Mesendoderm (in vitro differentiated cells): ENCODE measurements at regions not wholly inside any gene's neighbourhood (a gene's known extent, or its start where the extent isn't known, plus 50 kb on each side); places are given as distances from the start of the nearest gene placed in this dataset.
"Not testable (repeated sequence)": the region's sequence is repeated elsewhere in the genome, so short reads cannot be mapped to it uniquely, and the experiment has no call there.

Experiments used
- DNase-seq: peaks from one replicate; pipeline ENCODE4 v3.0.0; 2013
- H2AK5ac ChIP-seq: 2 replicates; pipeline ENCODE4 v1.6.1; 2013; ENCODE audit warnings: low read length, inconsistent platforms
- H2BK120ac ChIP-seq: 2 replicates; pipeline ENCODE4 v1.6.1; 2013; ENCODE audit warnings: low read depth, mild to moderate bottlenecking, low read length, moderate library complexity, mixed read lengths
- H2BK15ac ChIP-seq: replicated peaks from 2 replicates; pipeline ENCODE4 v1.6.1; 2013; ENCODE audit warnings: low read depth, mild to moderate bottlenecking, moderate library complexity
- H2BK5ac ChIP-seq: 2 replicates; pipeline ENCODE4 v1.6.1; 2013; ENCODE audit warnings: low read length, inconsistent platforms
- H3K18ac ChIP-seq: 2 replicates; pipeline ENCODE4 v1.6.1; 2013; ENCODE audit warnings: mild to moderate bottlenecking, low read length, mixed read lengths
- H3K23ac ChIP-seq: one replicate; pipeline ENCODE4 v1.6.1; 2013; ENCODE audit warnings: low read length
- H3K27ac ChIP-seq: 2 replicates; pipeline ENCODE4 v1.5.1; 2013; ENCODE audit warnings: low read depth, mild to moderate bottlenecking, inconsistent platforms, low read length, moderate library complexity
- H3K27me3 ChIP-seq: 2 replicates; pipeline ENCODE4 v1.6.1; 2013; ENCODE audit warnings: low read length, control low read depth, mild to moderate bottlenecking, inconsistent platforms; ENCODE audit not compliant: insufficient read depth, poor library complexity
- H3K36me3 ChIP-seq: 2 replicates; pipeline ENCODE4 v1.6.1; 2013; ENCODE audit warnings: low read length, inconsistent platforms; ENCODE audit not compliant: control insufficient read depth, insufficient read depth
- H3K4ac ChIP-seq: one replicate; pipeline ENCODE4 v1.6.1; 2013; ENCODE audit warnings: low read depth, mild to moderate bottlenecking, low read length, moderate library complexity
- H3K4me1 ChIP-seq: 2 replicates; pipeline ENCODE4 v1.6.1; 2013; ENCODE audit warnings: low read depth, low read length, inconsistent platforms; ENCODE audit not compliant: control insufficient read depth
- H3K4me2 ChIP-seq: 2 replicates; pipeline ENCODE4 v1.6.1; 2013; ENCODE audit warnings: low read length
- H3K4me3 ChIP-seq: 2 replicates; pipeline ENCODE4 v1.5.1; 2013; ENCODE audit warnings: mild to moderate bottlenecking, low read length
- H3K56ac ChIP-seq: one replicate; pipeline ENCODE4 v1.6.1; 2013; ENCODE audit warnings: low read length
- H3K79me1 ChIP-seq: 2 replicates; pipeline ENCODE4 v1.6.1; 2013; ENCODE audit warnings: low read length, inconsistent platforms
- H3K79me2 ChIP-seq: 2 replicates; pipeline ENCODE4 v1.6.1; 2013; ENCODE audit warnings: mild to moderate bottlenecking, low read length; ENCODE audit not compliant: control insufficient read depth, insufficient read depth
- H3K9ac ChIP-seq: 2 replicates; pipeline ENCODE4 v1.6.1; 2013; ENCODE audit warnings: low read length, inconsistent platforms
- H4K5ac ChIP-seq: one replicate; pipeline ENCODE4 v1.6.1; 2013; ENCODE audit warnings: low read length
- H4K8ac ChIP-seq: one replicate; pipeline ENCODE4 v1.6.1; 2013; ENCODE audit warnings: low read depth, mild to moderate bottlenecking, control low read depth, low read length, moderate library complexity
- WGBS: extraction: QIAGEN DNeasy Blood & Tissue Kit; methylation state at CpG from one replicate; pipeline ENCODE4 v1.1.7; 2013; ENCODE audit warnings: low lambda C conversion rate, missing lambda C conversion rate; ENCODE audit not compliant: insufficient coverage; ENCODE audit errors: extremely low coverage; 5-methylcytosine and 5-hydroxymethylcytosine counted together

DNA sequence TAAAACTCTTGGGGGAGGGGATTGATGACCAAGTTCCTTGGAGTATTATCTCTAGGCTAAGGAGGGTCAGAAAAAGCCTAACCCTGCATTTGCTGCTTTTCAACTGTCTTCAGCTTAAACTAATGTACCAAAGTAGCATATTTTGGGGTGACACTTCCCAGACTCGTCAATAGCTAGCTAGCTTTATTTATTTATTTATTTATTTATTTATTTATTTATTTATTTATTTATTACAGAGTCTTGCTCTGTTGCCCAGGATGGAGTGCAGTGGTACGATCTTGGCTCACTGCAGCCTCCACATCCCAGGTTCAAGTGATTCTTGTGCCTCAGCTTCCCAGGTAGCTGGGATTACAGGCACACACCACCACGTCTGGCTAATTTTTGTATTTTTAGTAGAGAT lies 257.1 kb downstream of the S1PR1 start:
- WGBS: no CpG with 5 or more reads among the region's 3 CpGs
- not testable (repeated sequence) for H3K9ac ChIP-seq, H3K4me2 ChIP-seq, H4K8ac ChIP-seq, H2BK15ac ChIP-seq, H3K79me2 ChIP-seq, H3K4me3 ChIP-seq, H3K4ac ChIP-seq, H3K27me3 ChIP-seq, H3K4me1 ChIP-seq, H4K5ac ChIP-seq, H2AK5ac ChIP-seq, DNase-seq, H3K27ac ChIP-seq, H3K36me3 ChIP-seq, H2BK5ac ChIP-seq, H3K79me1 ChIP-seq, H3K23ac ChIP-seq, H3K18ac ChIP-seq, H2BK120ac ChIP-seq, H3K56ac ChIP-seq

DNA sequence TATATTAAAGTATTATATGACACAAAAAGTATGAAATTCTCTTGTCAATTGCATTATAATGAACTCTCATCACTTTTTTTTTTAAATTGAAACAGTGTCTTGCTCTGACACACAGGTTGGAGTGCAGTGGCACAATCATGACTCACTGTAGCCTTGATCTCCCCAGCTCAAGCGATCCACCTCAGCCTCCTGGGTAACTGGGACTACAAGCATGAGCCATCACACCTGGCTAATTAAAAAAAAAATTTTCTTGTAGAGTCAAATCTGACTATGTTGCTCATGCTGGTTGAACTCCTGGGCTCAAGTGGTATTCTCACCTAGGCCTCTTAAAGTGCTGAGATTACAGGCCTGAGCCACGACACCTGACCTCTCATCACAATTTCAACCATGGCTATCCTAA lies 259.3 kb downstream of the S1PR1 start:
- H3K23ac ChIP-seq: no peak overlapping the region
- H3K56ac ChIP-seq: no peak overlapping the region
- H3K36me3 ChIP-seq: no peaks in the 10 kb centered on the region
- no peak overlapping the region for H3K9ac ChIP-seq
- no peak overlapping the region for H3K4ac ChIP-seq
- H3K79me2 ChIP-seq: no peaks in the 10 kb centered on the region
- WGBS: no CpG with 5 or more reads among the region's 2 CpGs
- H2BK5ac ChIP-seq: no peak overlapping the region
- H2BK120ac ChIP-seq: no peak overlapping the region
- no peak for DNase-seq
- no peak overlapping the region for H3K4me3 ChIP-seq
- no peaks in the 10 kb centered on the region for H3K27me3 ChIP-seq
- H2BK15ac ChIP-seq: no peak overlapping the region
- no peak overlapping the region for H3K27ac ChIP-seq
- H2AK5ac ChIP-seq: no peak overlapping the region
- no peaks in the 10 kb centered on the region for H3K79me1 ChIP-seq
- H3K4me2 ChIP-seq: no peak overlapping the region
- no peak overlapping the region for H3K18ac ChIP-seq
- no peak overlapping the region for H4K5ac ChIP-seq
- no peak overlapping the region for H4K8ac ChIP-seq
- H3K4me1 ChIP-seq: no peaks in the 10 kb centered on the region

DNA sequence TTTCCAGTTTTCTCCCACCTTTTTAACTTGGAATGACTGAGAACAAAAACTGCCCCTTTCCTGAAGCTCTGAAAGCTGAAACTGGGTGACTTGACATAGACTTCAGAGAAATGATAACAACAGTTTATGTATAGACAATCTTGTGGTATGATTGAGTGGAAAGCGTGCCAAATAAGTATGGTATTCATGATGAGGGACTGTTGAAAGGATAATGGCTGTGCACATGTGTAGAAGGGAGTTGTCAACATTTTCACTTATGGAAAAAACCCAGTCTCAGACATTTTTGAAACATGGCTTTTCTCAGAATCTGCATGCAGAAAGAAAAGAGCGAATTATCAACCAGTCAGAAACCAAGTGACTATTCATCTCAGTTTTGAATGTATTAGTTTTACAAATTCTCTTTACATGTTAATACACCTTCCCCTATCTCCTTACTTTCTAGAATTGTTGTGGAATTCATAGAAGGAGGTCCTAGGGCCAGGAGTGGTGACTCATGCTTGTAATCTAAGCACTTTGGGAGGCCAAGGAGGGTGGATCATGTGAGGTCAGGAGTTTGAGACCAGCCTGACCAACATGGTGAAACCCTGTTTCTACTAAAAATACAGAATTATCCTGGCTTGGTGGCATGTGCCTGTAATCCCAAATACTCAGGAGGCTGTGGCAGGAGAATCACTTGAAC lies 261.2 kb downstream of the S1PR1 start:
- no peak overlapping the region for H4K8ac ChIP-seq
- WGBS: no CpG with 5 or more reads among the region's 2 CpGs

DNA sequence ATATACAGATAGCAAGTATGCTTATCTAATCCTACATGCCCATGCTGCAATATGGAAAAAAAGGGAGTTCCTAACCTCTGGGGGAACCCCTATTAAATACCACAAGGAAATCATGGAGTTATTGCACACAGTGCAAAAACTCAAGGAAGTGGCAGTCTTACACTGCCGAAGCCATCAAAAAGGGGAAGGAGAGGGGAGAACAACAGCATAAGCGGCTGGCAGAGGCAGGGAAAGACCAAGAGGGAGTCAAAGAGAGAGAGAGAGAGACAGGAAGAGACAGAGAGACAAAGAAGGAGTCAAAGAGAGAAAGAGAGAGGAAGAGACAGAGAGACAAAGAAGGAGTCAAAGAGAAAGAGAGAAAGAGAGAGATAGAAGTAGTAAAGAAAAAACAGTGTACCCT lies 267.3 kb downstream of the S1PR1 start:
- H3K4ac ChIP-seq, H3K79me1 ChIP-seq, H3K56ac ChIP-seq, H3K27ac ChIP-seq, DNase-seq, H3K18ac ChIP-seq, H3K79me2 ChIP-seq, H2BK5ac ChIP-seq, H4K5ac ChIP-seq, H3K4me3 ChIP-seq, H3K9ac ChIP-seq, H2BK120ac ChIP-seq, H3K27me3 ChIP-seq, H3K4me1 ChIP-seq, H4K8ac ChIP-seq, H3K4me2 ChIP-seq, H2BK15ac ChIP-seq, H3K23ac ChIP-seq, H3K36me3 ChIP-seq, H2AK5ac ChIP-seq: not testable (repeated sequence)
- WGBS: no CpG with 5 or more reads among the region's 2 CpGs

More for the DNA sequence above, 261.2 kb downstream of the S1PR1 start:
- no peak overlapping the region for H2BK120ac ChIP-seq
- H2BK15ac ChIP-seq: no peak overlapping the region
- no peak overlapping the region for H3K23ac ChIP-seq
- H2AK5ac ChIP-seq: no peak overlapping the region
- H3K4me2 ChIP-seq: no peak overlapping the region
- no peak overlapping the region for H3K4me3 ChIP-seq
- H3K27ac ChIP-seq: no peak overlapping the region
- no peaks in the 10 kb centered on the region for H3K36me3 ChIP-seq
- no peaks in the 10 kb centered on the region for H3K79me1 ChIP-seq
- no peaks in the 10 kb centered on the region for H3K27me3 ChIP-seq
- no peak overlapping the region for H3K4ac ChIP-seq
- no peak overlapping the region for H3K9ac ChIP-seq
- no peak overlapping the region for H3K18ac ChIP-seq
- no peak overlapping the region for H4K5ac ChIP-seq
- no peaks in the 10 kb centered on the region for H3K4me1 ChIP-seq
- H3K56ac ChIP-seq: no peak overlapping the region
- H3K79me2 ChIP-seq: no peaks in the 10 kb centered on the region
- DNase-seq: no peak
- H2BK5ac ChIP-seq: no peak overlapping the region

DNA sequence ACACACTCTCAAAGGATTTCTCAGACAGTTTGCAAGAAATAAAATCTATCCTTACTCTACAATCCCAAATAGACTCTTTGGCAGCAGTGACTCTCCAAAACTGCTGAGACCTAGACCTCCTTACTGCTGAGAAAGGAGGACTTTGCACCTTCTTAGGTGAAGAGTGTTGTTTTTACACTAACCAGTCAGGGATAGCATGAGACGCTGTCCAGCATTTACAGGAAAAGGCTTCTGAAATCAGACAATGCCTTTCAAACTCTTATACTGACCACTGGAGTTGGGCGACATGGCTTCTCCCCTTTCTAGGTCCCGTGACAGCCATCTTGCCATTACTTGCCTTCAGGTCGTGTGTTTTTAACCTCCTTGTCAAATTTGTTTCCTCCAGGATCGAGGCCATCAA lies 268.4 kb downstream of the S1PR1 start:
- not testable (repeated sequence) for H4K5ac ChIP-seq, H3K4me2 ChIP-seq, H3K4me3 ChIP-seq, H2BK120ac ChIP-seq, H3K79me2 ChIP-seq, H4K8ac ChIP-seq, H2AK5ac ChIP-seq, DNase-seq, H3K4me1 ChIP-seq, H3K27me3 ChIP-seq, H2BK5ac ChIP-seq, H3K27ac ChIP-seq, H3K56ac ChIP-seq, H3K18ac ChIP-seq, H3K4ac ChIP-seq, H3K9ac ChIP-seq, H2BK15ac ChIP-seq, H3K79me1 ChIP-seq, H3K36me3 ChIP-seq, H3K23ac ChIP-seq
- WGBS: no CpG with 5 or more reads among the region's 5 CpGs

DNA sequence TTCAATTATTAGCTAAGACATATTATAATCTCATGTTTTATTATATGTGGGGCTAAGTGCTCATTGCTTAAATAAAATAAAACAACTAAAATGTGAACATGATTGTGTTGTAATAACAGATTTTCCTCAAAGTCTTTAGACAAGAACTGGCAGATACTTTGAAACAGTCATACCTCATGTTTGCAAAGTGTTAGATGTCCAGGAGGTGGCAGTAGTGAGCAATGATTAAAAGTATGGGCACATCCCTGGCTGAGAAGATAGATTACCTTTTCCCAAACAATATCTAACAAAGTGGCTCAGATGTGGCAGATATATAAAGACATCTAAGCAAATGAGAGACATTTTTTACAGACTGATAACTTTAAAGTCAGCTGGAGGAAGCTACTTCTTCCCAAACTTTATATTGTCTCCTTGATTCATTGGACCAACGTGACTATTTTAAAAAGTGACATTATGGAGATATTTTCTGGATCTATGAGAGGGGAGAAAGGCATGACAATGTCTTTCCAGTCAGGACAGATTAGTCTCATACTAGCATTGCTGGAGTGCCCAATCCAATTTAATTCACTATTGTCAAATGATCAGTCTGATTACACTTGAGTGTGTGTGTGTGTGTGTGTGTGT lies 269.8 kb downstream of the S1PR1 start:
- H2BK5ac ChIP-seq: no peak overlapping the region
- H4K5ac ChIP-seq: no peak overlapping the region
- peak; percentile 54 for DNase-seq
- no peak overlapping the region for H3K4me2 ChIP-seq
- no peaks in the 10 kb centered on the region for H3K79me2 ChIP-seq
- H3K56ac ChIP-seq: no peak overlapping the region
- H3K23ac ChIP-seq: no peak overlapping the region
- no peak overlapping the region for H2BK15ac ChIP-seq
- no peak overlapping the region for H4K8ac ChIP-seq
- H3K36me3 ChIP-seq: no peaks in the 10 kb centered on the region
- no peak overlapping the region for H2AK5ac ChIP-seq
- no CpG with 5 or more reads among the region's 1 CpG for WGBS
- no peaks in the 10 kb centered on the region for H3K27me3 ChIP-seq
- H3K4me3 ChIP-seq: no peak overlapping the region
- H2BK120ac ChIP-seq: no peak overlapping the region
- H3K18ac ChIP-seq: no peak overlapping the region
- no peaks in the 10 kb centered on the region for H3K4me1 ChIP-seq
- H3K79me1 ChIP-seq: no peaks in the 10 kb centered on the region
- H3K9ac ChIP-seq: no peak overlapping the region
- H3K4ac ChIP-seq: no peak overlapping the region
- no peak overlapping the region for H3K27ac ChIP-seq
